Urinary bladder (tissue), 3 donors: ENCODE measurements at regions not wholly inside any gene's neighbourhood (a gene's known extent, or its start where the extent isn't known, plus 50 kb on each side); places are given as distances from the start of the nearest gene placed in this dataset.

Source experiments
- DNase-seq: peaks from one replicate; pipeline ENCODE4 v3.0.0-alpha.2; 2015; ENCODE audit errors: extremely low spot score
- H3K27ac ChIP-seq: one replicate; pipeline ENCODE4 v1.5.1; 2013; ENCODE audit warnings: low read depth, mild to moderate bottlenecking, moderate library complexity
- H3K36me3 ChIP-seq: one replicate; pipeline ENCODE4 v1.6.1; 2013; ENCODE audit warnings: mild to moderate bottlenecking, moderate library complexity; ENCODE audit not compliant: insufficient read depth
- H3K4me1 ChIP-seq: one replicate; pipeline ENCODE4 v1.6.1; 2013; ENCODE audit warnings: mild to moderate bottlenecking, moderate library complexity; ENCODE audit not compliant: insufficient read depth
- H3K4me3 ChIP-seq: one replicate; pipeline ENCODE4 v1.5.1; 2013; ENCODE audit warnings: low read depth, low read length
- WGBS: extraction: QIAGEN DNeasy Blood & Tissue Kit; methylation state at CpG from one replicate; pipeline ENCODE4 v1.1.7; 2013; 5-methylcytosine and 5-hydroxymethylcytosine counted together
- donor health status: healthy with polysubstance abuse.
- donor health status: healthy.

GRCh38 chr12:97748298-97748697 is 285.7 kb downstream of the RMST start:
- WGBS, result 6% methylated on average over 2 of the region's 2 CpGs

GRCh38 chr12:97751704-97752103 is 289.1 kb downstream of the RMST start:
- 69% methylated on average over 3 of the region's 3 CpGs for WGBS
- no peak overlapping the region for H3K4me3 ChIP-seq
- no peak for DNase-seq

More at GRCh38 chr12:97748298-97748697, 285.7 kb downstream of the RMST start:
- DNase-seq, result no peak
- no peaks in the 10 kb centered on the region for H3K4me1 ChIP-seq
- no peak overlapping the region for H3K4me3 ChIP-seq
- no peak overlapping the region for H3K27ac ChIP-seq
- no peaks in the 10 kb centered on the region for H3K36me3 ChIP-seq

GRCh38 chr12:97752129-97752528 is 289.5 kb downstream of the RMST start:
- Histone ChIP-seq H3K4me1 (no peaks in the 10 kb centered on the region), H3K27ac (no peak overlapping the region)
- DNase-seq, result no peak

More at GRCh38 chr12:97751704-97752103, 289.1 kb downstream of the RMST start:
- H3K4me1 ChIP-seq, result no peaks in the 10 kb centered on the region
- no peaks in the 10 kb centered on the region for H3K36me3 ChIP-seq
- no peak overlapping the region for H3K27ac ChIP-seq

GRCh38 chr12:97753332-97753731 is 290.7 kb downstream of the RMST start:
- Histone ChIP-seq H3K27ac (no peak overlapping the region), H3K36me3 (no peaks in the 10 kb centered on the region), H3K4me1 (no peaks in the 10 kb centered on the region), H3K4me3 (no peak overlapping the region)
- WGBS, result 78% methylated on average over 2 of the region's 2 CpGs
- no peak for DNase-seq

More at GRCh38 chr12:97752129-97752528, 289.5 kb downstream of the RMST start:
- no peak overlapping the region for H3K4me3 ChIP-seq
- H3K36me3 ChIP-seq, result no peaks in the 10 kb centered on the region

GRCh38 chr12:97754306-97754705 is 291.7 kb downstream of the RMST start:
- Histone ChIP-seq H3K4me3 (no peak overlapping the region), H3K4me1 (no peaks in the 10 kb centered on the region), H3K36me3 (no peaks in the 10 kb centered on the region), H3K27ac (no peak overlapping the region)
- 67% methylated on average over 3 of the region's 3 CpGs for whole genome bisulfite sequencing
- no peak for DNase-seq

- Histone ChIP-seq H3K27ac (no peak overlapping the region), H3K4me1 (no peaks in the 10 kb centered on the region), H3K4me3 (no peak overlapping the region), H3K36me3 (no peaks in the 10 kb centered on the region)
- 45% methylated on average over 10 of the region's 10 CpGs for WGBS
- DNase-seq, result no peak
These were observed 293.6 kb downstream of the RMST start for GRCh38 chr12:97756066-97756666.

DNA sequence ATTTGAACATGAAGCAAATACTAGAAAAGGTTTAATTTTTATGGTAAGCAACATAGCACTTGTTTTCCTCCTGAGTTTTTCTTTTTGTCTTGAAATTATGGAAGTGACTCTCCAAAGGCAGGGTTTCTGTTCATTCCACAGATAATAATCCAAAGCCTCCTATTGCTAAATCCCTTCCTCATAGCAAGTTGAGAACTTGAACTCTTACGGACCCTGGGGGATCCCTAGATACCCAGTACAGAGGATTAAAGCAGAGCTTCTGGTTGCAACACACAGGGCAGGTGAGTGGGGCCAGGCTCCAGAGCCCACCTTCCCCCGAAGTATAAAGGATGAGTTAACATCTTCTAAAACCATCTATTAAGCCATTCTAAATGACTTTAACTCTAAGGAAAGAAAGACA is 294.1 kb downstream of the RMST start:
- H3K36me3 ChIP-seq, result no peaks in the 10 kb centered on the region

GRCh38 chr12:97757481-97758193 is 295.0 kb downstream of the RMST start:
- no peaks in the 10 kb centered on the region for H3K4me1 ChIP-seq
- no peak overlapping the region for H3K27ac ChIP-seq
- no peak overlapping the region for H3K4me3 ChIP-seq
- no peaks in the 10 kb centered on the region for H3K36me3 ChIP-seq
- no peak for DNase-seq
- 50% methylated on average over 6 of the region's 6 CpGs for WGBS

More for the DNA sequence above, 294.1 kb downstream of the RMST start:
- no peak for DNase-seq
- H3K27ac ChIP-seq, result no peak overlapping the region
- H3K4me3 ChIP-seq, result no peak overlapping the region
- 90% methylated on average over 2 of the region's 2 CpGs for WGBS
- no peaks in the 10 kb centered on the region for H3K4me1 ChIP-seq

DNA sequence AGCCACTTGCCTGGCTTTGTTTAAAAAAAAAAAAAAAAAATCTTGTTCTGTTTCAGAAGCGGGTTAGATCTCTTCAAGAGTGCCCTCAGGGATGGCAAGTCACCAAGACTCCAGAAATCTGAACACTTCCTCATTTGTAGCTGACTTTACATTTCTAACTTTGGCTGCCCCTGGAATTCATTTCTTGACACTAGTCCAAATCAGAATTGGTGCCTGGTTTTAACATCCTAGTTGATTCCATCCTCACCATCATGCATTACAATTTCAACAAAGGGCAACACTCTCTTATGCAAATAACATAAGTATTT is 295.5 kb downstream of the RMST start:
- Histone ChIP-seq H3K4me1 (no peaks in the 10 kb centered on the region), H3K27ac (no peak overlapping the region), H3K36me3 (no peaks in the 10 kb centered on the region), H3K4me3 (no peak overlapping the region)
- no peak for DNase-seq
- 69% methylated on average over 1 of the region's 1 CpG for WGBS

DNA sequence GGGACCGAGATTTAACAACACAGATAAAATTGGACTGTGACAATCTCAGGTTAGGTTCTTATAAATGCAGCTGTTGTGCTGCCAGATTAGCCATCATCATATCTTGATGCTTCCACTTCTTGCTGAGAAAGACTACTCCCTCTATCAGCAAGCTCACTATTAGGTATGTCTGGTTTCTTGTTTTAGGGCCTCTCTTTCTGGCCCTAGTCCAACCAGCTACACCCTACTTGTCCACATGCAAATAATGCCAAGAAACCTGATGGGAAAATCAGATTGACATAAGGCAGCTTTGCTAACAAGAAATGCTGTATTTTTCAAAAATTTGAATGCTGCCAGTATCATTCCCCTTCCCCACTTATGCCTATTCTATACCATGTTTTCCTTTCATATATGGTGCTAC is 296.0 kb downstream of the RMST start:
- WGBS, result 78% methylated on average over 1 of the region's 1 CpG

GRCh38 chr12:97760601-97761000 is 298.0 kb downstream of the RMST start:
- DNase-seq, result no peak
- Histone ChIP-seq H3K27ac (no peak overlapping the region), H3K36me3 (no peaks in the 10 kb centered on the region), H3K4me1 (no peaks in the 10 kb centered on the region), H3K4me3 (no peak overlapping the region)
- WGBS, result 81% methylated on average over 3 of the region's 3 CpGs

More for the DNA sequence above, 296.0 kb downstream of the RMST start:
- Histone ChIP-seq H3K4me3 (no peak overlapping the region), H3K4me1 (no peaks in the 10 kb centered on the region), H3K36me3 (no peaks in the 10 kb centered on the region), H3K27ac (no peak overlapping the region)
- no peak for DNase-seq

DNA sequence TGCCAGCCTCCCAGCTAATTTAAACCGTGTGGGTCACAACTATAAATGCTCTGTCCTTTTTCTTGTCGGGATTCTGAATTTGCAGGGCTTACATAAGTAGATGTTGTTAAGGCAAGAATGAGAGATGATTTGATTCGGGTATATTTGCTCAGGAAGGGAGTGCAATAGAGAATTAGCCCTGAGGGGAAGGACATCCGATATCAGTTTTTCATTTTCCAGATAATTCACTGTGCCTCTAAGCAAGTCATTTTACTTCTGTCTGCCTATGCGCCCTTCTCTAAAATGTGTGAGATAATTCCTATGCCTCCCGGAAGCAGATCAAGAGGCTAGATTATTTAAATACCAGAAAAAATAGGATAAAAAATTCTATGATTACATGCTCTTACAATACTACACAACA is 300.5 kb downstream of the RMST start:
- Histone ChIP-seq H3K4me3 (no peak overlapping the region), H3K27ac (no peak overlapping the region), H3K36me3 (no peaks in the 10 kb centered on the region), H3K4me1 (no peaks in the 10 kb centered on the region)
- DNase-seq, result no peak
- 77% methylated on average over 6 of the region's 6 CpGs for WGBS

GRCh38 chr12:97764700-97765099 is 302.1 kb downstream of the RMST start:
- DNase-seq, result no peak
- Histone ChIP-seq H3K4me3 (no peak overlapping the region), H3K27ac (no peak overlapping the region), H3K36me3 (no peaks in the 10 kb centered on the region), H3K4me1 (no peaks in the 10 kb centered on the region)

GRCh38 chr12:97767347-97767746 is 304.7 kb downstream of the RMST start:
- H3K27ac ChIP-seq, result no peak overlapping the region
- no peak overlapping the region for H3K4me3 ChIP-seq
- H3K36me3 ChIP-seq, result no peaks in the 10 kb centered on the region
- H3K4me1 ChIP-seq, result no peaks in the 10 kb centered on the region
- 46% methylated on average over 2 of the region's 2 CpGs for WGBS
- DNase-seq, result no peak
